GM19468 (cell line): ENCODE measurements at regions not wholly inside any gene's neighbourhood (a gene's known extent, or its start where the extent isn't known, plus 50 kb on each side); places are given as distances from the start of the nearest gene placed in this dataset.

Source experiments
- ATAC-seq: cut with Tn5 transposase; IDR thresholded peaks from one replicate; pipeline ENCODE4 v1.9.1; 2021; ENCODE audit warnings: mild to moderate bottlenecking, moderate library complexity, moderate number of reproducible peaks; ENCODE audit not compliant: unreplicated experiment; ENCODE audit errors: extremely low read depth

DNA sequence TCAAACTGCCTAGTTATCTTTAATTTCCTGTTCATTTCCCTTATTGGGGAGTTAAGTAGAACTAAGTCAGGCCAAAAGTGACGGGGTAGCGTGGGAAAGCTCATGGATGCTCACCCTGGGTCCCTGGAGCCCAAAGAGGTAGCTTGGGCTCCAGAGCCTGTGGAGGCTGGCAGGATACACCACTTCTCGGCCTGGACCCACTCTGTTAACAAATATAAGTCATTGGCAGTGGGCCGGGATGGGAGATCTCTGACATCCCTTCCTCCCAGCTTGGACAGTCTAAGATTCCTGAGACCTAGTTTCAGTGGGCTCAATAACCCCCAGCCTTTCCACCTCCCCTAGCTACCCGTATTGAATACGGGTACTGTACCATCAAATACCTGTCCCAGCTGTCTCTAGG is 106.1 kb downstream of the EFNB1 start:
- ATAC-seq = no peak

DNA sequence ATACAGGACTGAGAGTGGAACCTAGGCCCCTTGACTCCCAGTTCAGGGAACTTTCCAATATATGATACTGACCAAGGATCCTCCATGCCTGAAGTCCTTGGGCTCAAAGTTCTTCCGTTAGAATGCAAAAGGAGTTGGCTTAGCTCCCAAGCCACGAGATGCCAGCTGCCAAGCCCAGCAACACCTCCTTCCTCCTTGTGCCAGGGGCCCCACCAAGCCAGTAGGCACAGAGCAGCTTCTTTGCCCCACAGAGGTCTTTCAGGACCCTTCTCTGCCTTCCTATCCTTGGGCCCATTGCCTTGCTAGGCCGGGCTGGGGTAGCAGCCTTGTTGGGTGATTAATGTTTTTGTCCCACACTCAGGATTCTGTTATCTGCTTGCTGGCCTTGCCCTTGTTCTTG is 105.6 kb downstream of the EFNB1 start:
- no peak for ATAC-seq

DNA sequence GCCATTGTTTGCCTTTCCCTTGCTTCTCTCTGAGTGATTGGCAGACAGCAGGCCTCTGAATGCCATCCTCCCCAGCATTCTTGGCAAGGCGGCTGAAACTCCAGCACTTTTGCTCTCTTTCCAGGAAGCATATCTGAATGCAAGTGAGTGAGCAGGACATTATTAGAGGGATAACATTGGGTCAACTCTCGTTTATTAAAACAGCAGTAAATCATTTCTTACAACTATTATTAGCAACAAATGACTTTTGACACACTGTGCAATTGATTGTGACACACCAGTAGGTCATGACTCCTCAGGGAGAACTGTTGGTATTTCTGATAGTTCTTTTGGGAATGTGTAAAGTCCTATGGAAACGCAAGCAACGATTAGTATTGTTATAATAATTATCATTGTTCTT is 103.8 kb downstream of the EFNB1 start:
- no peak for ATAC-seq

DNA sequence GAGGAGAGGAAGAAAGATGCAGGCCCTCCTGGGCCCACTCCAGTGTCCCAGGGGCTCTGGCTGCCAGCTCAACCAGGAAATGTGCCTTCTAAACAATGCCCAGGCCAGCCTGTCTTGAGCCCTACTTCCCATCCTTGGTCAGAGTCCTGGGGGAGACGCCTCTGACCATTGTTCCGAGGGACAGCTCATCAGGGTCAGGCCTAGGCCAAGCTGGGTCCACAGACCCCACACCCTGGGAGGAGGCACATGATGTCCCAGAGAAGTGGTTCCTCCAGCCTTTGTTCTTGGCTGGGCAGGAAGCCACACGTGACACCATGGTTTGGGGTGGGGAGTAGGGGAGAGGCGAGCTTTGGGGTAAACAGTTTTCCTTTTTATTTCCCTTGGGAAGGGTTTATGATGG is 102.5 kb downstream of the EFNB1 start:
- ATAC-seq = no peak

GRCh38 chrX:68930542-68931317 is 101.9 kb downstream of the EFNB1 start:
- ATAC-seq = no peak

DNA sequence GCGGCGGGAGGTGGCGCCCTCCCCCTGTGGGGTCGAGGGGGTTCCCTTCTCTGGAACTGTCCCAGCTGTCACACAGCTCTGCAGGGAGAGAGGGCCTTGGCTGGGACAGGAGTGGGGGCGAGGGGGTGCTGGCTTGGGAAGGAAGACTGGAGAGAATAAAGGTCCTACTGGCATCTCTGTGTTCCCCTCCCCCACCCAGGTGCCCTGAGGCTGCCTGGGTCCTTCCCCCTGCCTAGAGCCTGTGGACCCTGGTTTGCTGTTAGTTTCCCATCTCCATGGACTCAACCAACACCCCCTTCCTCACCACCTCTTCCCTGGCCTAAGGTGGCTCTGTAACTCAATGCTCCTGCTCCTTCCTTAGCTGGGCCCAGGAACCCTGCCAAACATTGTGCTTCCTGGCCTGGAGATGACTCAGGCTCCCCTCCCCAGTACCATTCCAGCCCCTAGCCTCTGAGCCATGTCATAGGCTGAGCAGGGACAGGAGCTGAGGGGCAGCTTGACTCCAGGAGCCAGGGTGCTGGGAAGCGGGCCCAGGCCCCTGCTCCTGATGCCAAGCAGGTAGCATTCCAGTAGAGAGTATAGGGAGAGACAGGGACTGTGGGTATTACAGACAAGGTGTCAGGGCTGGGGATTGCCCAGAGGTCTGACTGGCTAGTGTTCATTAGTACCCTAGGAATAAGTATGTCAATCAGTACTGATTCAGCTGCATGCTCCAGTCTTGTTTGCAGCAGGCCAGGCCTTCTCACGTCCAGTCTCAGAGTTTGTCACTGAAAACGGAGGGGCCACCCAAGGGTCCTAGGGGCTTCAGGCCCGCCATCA is 100.7 kb downstream of the EFNB1 start:
- no peak for ATAC-seq

GRCh38 chrX:68928401-68928800 is 99.6 kb downstream of the EFNB1 start:
- ATAC-seq = no peak

DNA sequence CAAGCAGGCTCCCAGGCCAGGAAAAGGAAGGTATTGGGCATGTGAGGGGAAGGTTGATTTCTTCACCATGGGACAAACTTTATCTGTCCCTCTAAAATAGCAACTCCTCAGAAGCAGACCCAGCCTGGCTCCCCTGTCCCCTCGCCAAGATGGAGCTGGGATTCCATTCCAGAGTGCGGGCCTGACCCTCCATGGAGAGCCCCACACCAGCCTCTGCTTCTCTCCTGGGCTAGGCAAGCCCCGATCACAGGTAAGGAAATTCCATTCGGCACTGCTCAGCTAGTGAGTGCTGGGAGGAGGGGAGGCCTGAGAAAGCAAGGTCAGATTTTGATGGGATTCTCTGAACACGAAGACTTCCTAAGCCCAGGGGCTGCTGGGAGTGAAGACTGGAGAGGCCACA is 98.4 kb downstream of the EFNB1 start:
- no peak for ATAC-seq

- no peak for ATAC-seq
Measured at GRCh38 chrX:68923147-68923546, 94.3 kb downstream of the EFNB1 start.

GRCh38 chrX:68922013-68922412 is 93.2 kb downstream of the EFNB1 start:
- no peak for ATAC-seq

- no peak for ATAC-seq
Measured at GRCh38 chrX:68920561-68920960, 91.7 kb downstream of the EFNB1 start.

DNA sequence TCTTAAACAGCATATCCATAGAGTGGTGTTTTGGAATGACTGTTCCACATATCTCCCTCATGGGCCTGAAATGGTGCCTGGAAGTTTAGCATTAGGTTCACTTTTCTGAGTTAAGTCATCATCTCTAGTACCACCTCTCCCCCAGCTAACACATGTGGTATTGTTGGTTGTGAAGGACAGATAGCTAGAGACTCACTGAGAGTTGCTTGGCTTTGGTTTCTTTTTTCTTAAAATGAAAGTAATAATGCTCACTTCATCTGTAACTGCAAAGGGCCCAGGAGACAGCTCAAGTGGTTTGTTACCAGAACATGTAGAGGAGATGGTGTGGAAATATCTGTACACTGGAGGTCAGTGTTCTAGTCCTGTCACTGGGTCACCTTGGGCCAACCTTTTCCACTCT is 90.9 kb downstream of the EFNB1 start:
- no peak for ATAC-seq

DNA sequence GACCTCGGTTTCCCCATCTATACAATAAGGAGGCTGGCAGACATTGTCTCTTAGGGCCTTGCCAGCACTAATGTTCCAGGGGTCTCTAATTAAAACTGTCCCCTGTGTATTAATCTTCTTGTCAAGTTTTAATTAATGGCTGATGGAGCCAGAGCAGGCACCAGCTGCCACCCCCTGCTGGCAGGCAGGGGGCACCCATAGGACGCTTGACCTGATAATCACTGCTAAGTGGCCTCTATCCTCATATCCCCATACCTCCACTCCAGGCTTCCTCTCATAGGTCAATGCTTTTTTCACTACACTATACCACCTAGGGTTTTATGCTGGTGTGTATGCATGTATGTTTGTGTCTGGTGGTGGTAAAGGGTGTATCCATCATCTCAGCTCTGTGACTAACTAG is 89.4 kb downstream of the EFNB1 start:
- ATAC-seq = no peak

DNA sequence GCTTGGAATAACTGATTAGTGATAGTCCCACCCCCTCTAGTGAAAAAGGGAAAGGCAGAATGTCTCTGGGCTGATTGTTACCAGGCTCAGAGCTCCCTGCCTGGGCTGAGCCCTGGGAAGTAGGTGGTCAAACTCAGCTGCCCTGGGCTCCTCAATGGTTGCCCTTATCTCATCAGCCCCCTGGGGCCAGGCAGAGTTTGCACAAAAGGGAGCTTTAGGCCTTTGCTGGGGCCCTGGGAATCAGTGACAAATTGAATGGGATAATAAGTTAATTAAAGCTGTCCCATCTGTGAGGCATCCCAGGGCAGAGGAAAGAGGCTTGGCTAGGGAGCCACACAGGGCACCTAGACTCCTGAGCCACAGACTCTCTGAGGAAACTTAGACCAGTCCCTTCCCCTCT is 89.0 kb downstream of the EFNB1 start:
- no peak for ATAC-seq

DNA sequence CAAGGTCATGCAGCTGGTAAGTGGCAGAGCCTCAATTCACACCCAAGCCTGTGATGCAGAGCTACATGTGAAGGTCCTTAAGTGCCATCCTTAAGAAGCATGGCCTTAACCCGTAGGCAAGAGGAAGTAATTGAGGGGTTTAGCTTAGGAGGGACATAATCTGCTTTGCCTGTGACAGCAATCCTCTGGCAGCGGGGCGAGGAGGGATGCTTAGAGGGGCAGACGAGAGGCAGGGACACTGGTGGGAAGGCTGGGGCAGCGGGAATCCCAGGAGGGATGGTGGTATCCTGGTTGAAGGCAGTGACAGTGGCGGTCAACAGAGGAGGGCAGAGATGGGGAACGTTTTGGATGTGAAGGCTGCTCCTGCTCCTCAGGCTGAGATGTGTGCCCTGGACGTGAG is 88.1 kb downstream of the EFNB1 start:
- ATAC-seq = no peak

DNA sequence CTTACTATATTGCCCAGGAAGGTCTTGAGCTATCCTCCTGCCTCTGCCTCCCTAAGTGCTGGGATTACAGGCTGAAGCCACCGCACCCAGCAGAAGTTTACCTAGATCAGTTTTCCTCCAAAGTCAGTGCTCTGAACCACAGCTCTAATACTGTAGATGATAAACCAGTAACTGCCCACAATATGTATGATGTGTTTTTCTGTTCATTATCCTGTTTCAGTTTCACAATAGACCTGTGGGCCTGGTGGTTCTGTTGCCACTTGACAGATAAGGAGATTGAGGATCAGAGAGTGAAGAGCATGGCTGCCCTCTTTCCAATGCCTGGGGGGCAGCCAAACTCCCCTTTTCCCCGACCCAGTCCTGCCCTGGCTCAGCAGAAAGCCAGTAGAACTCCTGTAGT is 87.0 kb downstream of the EFNB1 start:
- ATAC-seq = peak; percentile 73

- ATAC-seq = no peak
Measured at GRCh38 chrX:68914479-68914946, 85.7 kb downstream of the EFNB1 start.

GRCh38 chrX:68913249-68913547 is 84.4 kb downstream of the EFNB1 start:
- no peak for ATAC-seq

GRCh38 chrX:68912113-68912512 is 83.3 kb downstream of the EFNB1 start:
- no peak for ATAC-seq

DNA sequence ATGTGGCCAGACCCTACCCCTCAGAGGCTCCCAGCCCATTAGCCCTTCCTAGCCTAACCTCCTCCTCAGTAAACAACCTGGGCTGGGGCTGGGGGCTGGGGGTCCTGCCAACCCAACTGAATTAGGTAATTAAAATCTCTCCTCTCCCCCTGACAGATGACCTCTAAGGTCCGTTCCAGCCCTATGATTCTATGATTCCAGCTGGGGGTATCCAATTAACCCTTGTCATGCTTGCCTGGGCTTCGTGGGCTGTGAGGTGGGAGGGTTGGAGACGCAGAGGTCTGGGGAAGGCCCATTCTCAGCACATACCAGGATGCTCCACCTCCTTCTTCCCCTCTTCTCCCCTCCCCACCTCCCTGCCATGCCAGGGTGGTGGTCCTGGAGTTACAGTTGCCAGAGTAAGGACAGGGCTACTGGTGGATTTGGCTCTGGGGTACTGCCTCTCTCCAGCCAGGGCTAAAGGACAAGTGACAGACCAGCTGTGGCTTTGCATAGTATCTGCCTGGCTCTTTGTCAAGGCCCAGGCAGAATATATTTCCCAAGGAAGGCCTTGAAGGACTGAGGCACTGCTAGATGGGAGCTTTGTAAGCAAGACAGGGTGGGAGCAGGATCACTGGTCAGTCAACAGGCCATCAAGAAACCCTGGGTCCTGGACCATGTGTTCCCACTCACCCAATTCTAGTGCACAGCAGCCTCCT is 82.1 kb downstream of the EFNB1 start:
- no peak for ATAC-seq

DNA sequence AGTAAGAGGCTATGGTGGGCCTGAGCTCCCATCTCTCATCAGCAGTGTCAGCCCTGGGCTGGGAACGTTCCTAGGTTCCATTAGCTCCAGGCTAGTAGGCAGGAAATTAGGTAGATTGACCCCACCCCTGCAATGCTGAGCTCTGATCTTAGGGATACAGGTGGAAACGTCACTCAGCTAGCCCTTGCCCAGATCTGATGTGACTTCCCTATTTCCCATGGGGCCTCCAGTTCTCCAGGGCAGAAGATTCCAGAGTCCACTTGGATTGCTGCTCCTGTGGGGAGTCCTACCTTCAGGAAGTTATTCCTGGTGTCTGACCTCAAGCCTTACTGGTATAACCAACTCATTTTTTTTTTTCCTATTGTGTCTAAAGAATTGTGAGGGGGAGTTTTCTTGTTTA is 81.1 kb downstream of the EFNB1 start:
- ATAC-seq = no peak
